Right lung (tissue), 2 donors: ENCODE measurements at regions not wholly inside any gene's neighbourhood (a gene's known extent, or its start where the extent isn't known, plus 50 kb on each side); places are given as distances from the start of the nearest gene placed in this dataset.

Experiments
- DNase-seq, 2 donors: peaks; one replicate each; pipeline ENCODE4 v3.0.0-alpha.2; 2013

DNA sequence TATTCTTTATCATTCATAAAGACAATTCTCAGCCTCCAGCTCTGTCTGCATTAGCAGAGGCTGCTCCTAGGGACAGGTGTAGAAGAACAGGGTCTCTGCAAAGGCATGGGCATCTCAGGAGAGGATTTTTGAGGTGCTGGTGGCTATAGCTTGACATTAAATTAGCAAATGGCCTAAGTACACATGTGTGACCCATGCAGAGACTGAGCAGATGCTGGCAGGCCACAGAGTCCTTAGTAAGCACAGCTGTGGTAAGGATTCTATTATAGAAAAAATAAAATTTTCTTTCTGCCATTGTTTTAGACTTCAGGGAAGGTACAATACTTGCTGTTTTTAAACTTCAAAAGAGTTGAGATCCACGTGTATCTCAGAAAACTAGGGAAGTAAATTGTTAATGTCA, 177.5 kb upstream of the DUSP10 start:
- DNase-seq, result no peak

DNA sequence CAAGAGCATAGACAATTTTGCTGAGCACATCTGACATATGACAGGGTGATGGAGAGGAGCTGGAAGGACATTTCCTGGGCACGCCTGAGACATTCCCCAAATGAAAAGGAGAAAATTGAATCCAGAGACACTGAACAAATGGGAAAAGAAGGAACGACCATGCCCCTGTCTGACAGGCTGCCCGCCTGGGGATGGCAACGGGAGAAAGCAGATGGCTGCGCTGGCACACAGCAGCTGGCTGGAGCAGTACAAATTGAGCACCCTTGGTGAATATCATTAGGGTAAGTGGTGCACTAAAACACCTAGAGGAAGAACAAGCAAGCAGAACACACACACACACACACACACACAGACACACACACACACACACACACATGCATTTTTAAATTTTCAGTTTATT, 174.3 kb upstream of the DUSP10 start:
- DNase-seq, result no peak

DNA sequence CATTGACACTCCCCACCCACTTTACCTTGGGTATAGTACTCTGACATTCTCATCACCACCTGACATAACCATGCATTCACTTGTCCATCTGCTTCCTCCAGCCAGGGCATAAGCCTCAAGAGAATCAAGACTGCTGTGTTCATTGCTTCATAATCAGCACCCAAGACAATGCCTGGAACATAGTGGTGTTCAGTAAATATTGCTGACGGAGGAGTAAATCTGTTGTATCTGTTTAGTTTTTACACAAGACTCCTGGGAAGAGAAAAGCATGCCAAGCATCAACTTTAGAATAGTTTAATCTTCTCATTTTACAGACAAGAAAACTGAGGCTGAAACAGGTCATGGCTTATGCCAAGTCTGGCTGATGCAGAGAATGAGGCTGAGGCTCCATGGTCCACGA, 173.9 kb upstream of the DUSP10 start:
- no peak for DNase-seq

DNA sequence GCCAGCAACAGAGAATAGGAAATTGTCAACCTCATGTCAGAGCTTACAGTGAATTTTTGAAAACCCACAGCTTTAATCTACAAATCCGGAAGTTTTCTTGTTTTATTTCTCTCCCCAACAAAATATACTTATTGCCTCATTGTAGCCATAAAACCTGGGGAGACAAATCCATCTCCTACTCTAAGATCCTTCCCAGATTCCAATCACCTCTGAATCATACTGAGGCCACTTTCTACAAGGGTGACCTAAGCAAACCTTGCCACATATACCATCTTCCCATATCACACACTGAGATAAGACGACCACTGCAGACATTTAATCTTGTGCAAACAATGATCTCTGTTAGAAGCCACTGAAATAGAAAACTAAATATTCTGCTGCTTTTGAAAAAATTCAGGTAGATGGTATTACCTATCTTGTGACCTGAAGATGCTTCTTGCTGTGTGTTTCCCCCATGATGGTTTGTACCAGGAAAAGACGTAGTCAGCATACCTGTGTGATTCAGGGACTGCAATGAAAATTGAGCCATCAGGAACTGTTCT, 171.5 kb upstream of the DUSP10 start:
- DNase-seq, result no peak

DNA sequence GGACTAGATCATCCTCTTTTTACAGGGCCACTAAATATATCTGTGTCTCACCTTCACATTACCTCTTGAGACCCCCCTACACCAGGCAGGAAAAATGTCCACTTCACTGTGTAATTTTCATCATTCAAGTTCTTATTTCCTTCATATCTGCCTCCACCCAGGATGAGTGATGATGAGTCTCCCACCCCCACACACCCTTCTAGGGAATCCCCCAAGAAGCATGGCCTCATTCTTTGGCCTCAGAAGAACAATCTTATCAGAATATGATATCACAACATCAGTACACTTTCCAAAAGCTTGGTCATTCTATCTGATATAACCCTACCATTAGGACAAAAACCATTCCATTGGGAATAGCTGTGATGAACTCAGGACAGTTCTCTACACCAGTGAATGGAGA, 170.3 kb upstream of the DUSP10 start:
- DNase-seq, result no peak

DNA sequence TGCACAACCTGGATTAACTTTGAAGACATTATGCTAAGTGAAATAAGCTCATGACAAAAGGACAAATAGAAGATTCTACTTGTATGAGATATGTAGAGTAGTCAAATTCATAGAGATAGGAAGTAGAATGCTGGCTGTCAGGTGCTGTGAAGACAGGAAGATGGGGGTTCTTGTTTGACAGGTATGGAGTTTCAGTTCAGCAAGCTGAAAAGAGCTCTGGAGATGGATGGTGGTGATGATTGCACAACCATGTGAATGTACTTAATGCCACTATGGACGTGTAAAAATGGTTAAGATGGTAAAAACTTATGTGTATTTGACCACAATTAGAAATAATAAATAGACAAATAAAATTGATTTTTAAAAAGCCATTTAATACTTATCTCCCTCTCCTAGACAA, 169.8 kb upstream of the DUSP10 start:
- DNase-seq, result no peak

DNA sequence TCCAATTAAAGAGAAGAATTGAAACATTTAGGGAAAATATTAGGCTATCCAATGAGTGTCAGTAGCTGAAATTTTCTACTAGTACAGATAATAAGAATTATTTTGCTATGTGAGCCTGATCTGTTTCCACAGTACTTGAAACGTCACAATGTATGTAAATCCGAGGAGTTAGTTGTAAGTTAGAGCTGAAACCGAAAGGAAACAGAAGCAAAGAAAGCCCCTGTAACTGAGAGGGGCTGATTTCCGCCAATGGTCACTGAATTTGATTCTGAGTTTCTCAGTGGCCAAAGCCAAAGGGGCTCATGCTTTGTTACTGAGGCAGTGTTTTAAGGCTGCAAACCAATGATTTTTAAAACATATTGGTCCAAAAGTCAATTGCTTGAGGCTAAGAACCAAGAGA, 168.3 kb upstream of the DUSP10 start:
- no peak for DNase-seq

DNA sequence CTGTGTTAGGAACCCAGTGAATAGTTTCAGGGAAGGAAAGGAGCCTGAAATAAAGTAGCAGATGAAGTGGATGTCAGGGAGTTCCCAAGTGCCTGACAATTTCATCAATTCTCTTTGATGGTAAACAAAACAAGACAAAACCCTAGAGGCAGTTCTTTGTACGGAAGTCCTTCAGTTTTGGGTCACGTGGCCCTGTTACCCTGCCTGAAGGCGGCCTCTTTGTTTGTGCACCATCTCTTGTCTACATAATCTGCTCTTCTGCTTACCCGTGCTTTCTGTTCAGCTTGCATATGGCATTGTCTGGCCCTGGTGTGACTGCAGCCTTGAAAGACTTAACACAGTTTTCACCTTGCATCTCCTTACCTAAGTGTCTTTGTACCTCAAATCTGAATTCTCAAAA, 166.7 kb upstream of the DUSP10 start:
- DNase-seq, result no peak

DNA sequence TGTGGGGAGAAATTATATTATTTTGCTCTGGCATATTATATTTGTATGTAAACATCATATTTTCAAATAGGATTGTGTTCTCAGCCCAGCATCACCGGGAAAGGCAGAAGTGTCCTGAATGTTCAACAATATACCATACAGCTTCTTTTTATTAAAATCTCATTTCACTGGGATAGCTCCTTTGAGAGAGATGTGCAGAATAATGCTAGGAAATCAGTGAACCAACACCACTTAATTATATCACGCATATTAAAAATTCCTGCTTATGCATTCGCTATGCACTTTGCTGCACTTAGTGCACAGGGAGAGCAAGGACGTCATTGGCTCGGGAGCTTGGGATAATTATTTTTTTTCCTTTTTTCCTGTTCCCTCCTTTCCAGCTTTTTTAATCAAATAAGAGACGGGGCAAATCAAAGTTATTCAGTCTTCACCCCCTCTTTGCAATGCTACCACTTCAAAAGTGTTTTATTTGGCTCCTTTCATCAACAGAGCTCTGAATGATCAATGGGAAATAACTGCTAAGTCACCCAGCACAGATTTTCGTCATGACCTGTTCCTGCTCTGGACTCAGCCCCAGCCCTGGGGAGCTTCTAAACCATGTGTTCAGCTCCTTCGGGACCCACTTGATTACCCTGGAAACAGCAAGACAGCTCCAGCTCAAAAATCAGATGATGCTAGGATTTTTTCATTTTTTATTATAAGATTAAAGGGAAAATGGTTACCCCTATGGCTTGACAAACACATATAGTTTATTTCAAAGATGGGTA, 165.5 kb upstream of the DUSP10 start:
- DNase-seq, result no peak

DNA sequence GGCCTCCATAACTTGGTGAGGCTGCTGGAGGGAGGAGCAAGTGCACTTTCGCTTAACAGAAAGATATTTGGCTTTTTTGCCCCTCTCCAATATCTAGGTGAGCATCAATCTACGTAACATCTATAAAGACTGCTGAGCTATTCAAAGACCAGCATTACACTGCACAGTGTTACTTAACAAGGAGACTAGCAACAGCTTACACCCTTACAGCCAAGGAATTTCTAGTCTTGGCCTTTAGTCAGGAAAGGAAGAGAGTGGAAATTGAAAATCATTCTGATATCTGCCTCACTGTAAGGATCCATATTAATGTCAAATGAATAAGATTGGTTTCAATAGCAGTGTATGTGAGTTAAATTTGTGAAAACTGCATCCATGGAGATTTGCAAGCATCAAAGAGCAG, 163.9 kb upstream of the DUSP10 start:
- DNase-seq, result no peak

DNA sequence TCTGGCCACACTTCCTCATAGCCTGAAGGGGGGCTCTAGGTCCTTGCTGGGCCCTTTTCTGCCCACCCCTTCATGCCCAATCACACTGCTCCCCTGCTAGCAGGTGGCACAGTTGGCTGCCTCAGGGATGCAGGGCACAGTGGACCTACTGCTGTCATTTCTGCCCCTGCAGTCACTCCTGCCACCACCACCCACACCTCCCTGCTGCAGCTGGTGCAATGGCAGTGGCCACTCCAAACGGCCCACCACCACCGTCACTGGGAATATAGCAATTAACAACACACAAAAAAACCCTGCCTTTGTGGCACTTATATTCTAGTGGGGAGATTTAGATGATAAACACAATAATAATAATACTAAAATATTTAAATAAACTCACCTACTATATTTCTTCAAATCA, 162.4 kb upstream of the DUSP10 start:
- no peak for DNase-seq

DNA sequence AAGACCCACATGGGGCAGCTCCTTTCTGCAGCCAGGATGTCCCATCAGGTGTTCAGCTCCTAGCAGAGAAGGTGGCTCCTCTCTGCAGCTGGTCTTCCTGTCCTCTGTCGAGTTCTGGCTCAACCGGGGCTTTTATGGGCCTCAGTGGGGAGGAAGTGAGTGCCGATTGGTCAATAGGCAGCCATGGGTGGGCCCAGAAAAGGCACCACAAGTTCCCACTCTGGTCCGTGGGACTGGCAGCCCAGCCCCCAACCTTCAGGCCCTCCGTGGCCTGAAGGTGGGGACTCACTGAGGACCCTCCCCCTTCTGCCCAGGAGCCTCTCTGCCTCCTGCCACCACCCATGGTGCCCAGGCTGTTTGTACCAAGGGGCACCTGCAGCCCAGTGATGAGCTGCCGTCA, 161.7 kb upstream of the DUSP10 start:
- no peak for DNase-seq

DNA sequence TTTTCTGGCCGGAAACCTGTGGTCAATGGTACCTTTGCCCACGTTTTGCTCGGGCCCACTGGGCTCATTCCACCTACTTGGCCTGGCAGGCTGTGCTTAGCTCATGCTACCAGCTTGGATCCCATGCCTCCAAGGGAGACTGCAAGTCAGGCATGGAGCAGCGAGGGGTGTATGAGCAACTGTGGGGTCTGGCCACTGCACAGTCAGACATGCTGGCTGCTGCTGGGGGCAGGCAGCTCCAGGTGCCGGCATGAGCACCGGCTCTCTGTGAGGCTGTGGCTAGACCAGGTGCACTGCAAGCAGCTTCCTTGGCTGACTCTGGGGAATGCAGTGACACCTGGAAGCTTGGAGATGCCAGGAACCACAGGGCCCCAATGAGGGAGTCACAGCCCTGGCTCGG, 161.1 kb upstream of the DUSP10 start:
- DNase-seq, result no peak

DNA sequence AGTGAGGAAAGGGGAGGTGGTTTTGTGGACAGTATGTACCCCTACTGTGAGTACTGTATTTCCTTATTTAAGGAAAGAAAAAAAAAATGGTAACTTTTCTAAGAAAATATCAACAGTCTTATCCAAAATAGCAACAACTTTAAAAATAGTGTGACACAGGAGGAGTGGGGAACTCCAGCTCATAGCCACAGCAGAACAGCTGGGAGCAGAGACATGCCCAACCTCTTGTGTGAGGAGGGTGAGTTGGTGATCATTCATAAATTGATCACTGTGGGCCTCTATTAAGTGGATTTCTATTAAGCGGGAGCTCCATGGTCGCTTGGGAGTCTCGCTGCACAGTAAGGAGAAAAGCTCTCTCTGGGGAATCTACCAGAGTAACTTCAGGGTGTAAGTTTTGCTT, 158.8 kb upstream of the DUSP10 start:
- no peak for DNase-seq

DNA sequence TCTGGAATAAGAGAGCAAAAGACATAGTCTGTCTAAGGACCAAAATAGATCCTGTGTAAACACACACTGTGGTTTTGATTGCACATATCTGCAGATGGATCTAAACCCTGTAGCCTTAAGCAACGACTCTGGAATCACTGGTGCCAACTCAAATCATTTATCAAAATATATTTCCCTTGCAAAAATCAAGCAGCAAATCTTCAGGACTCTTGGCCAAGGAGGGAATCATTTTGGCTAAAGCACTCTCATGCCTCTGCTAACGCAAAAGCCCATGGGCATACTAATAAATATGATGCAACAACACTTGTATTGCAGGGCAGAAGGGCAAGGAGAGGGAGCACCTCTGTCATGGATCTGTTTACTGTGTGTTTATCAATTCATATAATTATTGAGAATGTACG, 155.4 kb upstream of the DUSP10 start:
- DNase-seq, result no peak

DNA sequence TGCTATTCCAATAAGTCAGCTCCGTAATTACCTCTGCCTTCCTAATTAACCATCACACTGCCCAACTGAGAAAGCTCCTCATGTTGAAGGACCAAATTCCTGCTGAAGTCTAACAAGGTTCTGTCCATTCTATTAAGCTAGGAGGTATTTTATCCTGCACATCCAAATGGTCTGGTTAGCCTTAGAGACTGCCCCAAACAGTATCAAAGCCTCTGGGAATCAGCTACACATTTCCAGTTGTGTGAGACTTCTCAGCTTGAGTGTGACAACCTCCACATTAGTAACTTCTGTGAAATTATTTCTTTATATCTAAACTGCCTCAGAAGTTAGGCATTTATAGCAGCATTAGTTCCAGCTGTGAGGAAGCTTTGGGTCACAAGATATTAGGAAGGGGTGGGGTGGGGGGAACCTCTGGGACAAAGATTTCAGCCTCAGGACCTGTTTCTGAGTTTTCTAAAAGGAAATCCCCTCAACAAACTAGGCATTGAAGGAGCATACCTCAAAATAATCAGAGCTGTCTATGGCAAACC, 150.5 kb upstream of the DUSP10 start:
- DNase-seq, result no peak

DNA sequence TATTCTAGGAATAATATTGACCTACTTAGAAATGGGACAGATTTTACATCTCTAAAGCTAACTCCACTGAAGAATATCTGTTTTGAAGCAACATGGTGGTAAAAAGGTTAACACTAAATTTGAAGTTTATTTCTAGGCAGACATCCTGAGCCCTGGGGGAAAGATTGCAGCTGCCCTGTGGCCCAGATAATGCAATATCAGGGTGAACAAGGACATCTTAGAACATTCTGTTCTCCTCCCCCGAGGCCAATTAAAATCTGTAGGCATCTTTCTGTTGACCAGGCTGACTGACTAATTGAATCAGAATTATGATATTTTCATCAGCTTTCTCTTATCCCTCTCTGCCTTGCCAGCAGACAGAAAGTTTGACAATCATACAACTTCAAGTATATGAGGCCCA, 149.8 kb upstream of the DUSP10 start:
- no peak for DNase-seq

DNA sequence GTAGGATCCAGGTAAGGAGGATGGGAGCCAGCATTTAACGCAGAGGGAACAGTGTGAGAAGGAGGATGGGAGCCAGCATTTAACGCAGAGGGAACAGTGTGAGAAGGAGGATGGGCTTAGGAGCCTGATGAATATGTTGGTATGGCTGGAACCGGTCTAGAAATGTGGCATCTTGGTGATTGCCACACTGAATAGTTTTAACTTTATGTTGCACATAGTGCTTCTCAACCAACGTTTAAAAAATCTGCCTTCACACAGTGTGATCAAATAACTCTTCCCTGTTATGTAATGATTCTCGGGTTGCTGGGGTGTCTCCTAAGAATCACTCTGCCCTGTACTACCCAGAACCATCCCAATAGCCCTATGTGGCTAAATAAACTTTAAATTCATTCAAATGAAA, 146.9 kb upstream of the DUSP10 start:
- DNase-seq, result no peak

DNA sequence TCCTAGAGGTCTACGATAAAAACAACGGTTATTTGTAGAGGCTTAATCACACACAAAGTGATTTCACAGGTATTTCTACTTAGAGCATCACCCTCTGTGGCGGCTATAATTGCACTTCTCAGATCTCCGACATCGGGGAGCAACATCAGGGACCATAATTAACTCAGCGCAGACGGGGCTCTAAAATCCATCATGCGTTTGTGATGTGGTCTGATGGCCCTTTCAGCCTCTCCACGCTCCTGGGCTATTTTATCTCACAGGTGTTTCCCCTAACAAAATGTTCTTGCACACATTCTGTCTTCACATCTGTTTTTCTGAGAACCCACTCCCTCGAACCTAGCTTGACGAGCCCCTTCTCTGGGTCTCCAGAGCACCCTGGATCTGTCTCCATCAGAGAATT, 146.3 kb upstream of the DUSP10 start:
- DNase-seq, result no peak

DNA sequence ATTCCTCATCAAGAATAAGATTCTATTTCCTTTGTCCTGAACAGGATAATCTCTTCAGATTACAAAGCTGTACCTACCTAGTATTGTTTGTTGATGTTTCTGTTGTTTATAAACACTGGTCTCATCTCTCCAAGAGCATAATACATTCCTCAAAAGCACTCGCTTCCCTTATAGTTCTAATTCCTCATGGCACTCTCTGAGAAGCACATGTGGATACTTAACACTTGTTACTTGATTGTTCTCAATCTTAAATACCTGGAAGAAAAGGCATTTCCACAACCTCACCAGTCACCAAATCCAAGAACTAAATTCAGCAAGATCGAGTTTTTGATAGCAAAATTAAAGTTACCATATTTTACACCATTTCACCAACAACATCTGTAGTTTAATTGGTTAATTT, 145.9 kb upstream of the DUSP10 start:
- DNase-seq, result no peak

DNA sequence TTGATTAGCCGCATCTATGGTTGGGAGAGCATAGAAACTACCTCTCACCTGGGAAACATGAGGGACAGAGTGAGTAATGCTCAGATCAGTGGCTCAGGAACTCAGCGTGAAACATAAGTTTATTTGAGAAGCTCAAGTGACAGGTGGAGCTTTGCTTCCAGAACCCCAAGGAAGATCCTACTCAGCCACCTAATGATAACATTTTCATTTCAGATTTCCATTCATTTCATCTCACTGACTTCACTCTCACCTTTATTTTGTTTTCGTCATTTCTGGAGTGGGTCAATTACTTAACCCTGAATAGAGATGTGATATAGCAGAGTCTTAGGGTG, 145.5 kb upstream of the DUSP10 start:
- no peak for DNase-seq

DNA sequence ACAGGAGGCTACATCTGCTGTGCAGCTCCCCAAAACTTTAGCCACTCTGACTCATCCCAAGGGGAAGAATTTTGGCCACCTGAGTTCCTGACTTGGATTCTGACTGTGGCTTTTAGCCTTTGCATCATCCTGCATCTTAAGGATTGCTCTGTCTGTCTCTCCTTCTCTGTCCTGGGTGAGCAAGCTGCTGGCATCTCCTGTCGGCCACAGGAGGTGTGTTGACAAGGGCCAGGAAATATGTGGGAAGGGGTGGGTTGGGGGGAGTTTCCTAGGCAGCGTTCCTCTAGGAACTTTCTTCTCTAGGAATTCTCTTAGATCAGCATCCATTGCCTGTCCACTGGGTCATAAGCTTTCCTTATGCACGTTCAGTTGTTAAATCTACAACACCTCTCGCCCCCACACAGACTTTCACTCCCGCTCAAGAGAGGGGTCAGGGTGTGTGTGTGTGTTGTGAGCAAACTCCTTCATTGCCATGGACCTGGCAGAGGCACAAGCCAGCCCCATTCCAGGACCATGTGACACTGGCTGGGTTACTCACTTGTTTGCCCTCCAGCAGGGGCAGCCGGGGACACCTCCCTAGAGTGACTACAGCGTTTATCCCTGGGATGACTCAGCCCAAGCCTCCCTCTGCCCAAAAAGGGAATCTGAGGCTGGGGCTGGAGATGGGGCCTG, 145.0 kb upstream of the DUSP10 start:
- no peak for DNase-seq

DNA sequence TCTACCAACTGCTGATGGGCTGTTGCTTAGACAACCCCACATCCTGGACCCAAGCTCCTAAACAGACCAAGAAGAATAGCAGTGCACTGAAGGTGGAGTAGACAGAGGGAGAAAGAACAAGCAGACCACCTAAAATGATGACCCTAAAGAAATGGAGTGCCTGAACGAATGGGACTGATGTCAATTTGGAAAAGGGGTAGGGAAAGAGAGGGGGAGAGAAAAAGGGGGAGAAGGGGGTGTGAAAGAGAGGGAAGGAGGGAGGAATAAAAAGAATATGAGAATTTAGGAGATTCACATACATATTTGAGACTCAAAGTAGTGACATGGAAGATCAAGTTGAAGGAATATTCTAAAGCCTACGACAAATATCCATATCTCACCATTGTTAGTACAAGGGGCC, 144.4 kb upstream of the DUSP10 start:
- DNase-seq, result no peak

DNA sequence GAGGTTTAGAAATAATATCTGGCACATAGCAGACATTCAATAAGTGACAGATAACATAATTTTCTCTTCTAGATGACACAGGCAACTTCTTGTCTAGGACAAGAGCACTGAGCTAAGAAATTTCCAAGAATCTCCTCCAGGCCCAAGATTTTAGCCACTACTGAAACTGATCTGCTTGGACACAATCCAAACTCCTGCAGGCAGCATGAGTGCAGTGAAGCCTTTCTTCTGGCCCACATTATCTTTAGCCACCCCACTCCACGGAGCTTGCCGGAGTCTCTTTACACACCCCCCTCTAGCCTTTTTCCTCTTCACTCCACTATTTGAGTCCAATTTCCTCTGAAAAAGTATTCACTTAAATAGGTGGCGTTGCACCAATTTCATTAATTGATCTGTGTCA, 142.9 kb upstream of the DUSP10 start:
- no peak for DNase-seq
